DND-41 (cell line): ENCODE measurements at regions not wholly inside any gene's neighbourhood (a gene's known extent, or its start where the extent isn't known, plus 50 kb on each side); places are given as distances from the start of the nearest gene placed in this dataset.

ENCODE experiments used
- EZH2 ChIP-seq: IDR thresholded peaks from 3 replicates; pipeline ENCODE4 v1.6.1; 2012; ENCODE audit warnings: borderline replicate concordance, low read depth, mild to moderate bottlenecking, moderate library complexity, low read length, inconsistent platforms; ENCODE audit not compliant: severe bottlenecking
- TF ChIP-seq, protein P1 (sequence below): IDR thresholded peaks from 2 replicates; pipeline ENCODE4 v1.5.1; 2012; ENCODE audit warnings: borderline replicate concordance, low read length, moderate library complexity, mild to moderate bottlenecking; ENCODE audit not compliant: poor library complexity, severe bottlenecking; ENCODE audit errors: extremely low read depth

DNA sequence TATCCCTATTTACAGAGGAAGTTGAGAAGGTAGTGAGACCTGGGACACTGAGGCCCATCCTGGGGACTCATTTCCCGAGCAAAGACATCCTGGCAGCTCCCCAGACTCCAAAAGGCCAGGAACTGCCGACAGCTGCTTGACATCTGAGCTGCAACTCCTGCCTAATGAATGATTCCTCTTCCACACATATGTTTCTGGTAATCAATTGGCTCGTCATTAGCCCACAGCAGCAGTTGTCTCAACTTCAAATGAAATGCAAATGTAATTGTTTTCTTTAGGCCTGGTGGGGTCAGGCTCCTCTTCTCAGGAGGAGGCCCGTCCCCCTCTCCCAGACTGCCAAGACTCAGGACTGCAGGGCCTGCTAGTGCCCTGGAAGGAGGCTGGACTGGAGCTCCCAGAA, 61.8 kb upstream of the DISP3 start:
- TF ChIP-seq EZH2 = no peak
- TF ChIP-seq, protein P1, sequence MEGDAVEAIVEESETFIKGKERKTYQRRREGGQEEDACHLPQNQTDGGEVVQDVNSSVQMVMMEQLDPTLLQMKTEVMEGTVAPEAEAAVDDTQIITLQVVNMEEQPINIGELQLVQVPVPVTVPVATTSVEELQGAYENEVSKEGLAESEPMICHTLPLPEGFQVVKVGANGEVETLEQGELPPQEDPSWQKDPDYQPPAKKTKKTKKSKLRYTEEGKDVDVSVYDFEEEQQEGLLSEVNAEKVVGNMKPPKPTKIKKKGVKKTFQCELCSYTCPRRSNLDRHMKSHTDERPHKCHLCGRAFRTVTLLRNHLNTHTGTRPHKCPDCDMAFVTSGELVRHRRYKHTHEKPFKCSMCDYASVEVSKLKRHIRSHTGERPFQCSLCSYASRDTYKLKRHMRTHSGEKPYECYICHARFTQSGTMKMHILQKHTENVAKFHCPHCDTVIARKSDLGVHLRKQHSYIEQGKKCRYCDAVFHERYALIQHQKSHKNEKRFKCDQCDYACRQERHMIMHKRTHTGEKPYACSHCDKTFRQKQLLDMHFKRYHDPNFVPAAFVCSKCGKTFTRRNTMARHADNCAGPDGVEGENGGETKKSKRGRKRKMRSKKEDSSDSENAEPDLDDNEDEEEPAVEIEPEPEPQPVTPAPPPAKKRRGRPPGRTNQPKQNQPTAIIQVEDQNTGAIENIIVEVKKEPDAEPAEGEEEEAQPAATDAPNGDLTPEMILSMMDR = no peak
